B cell (primary cell): ENCODE measurements at regions not wholly inside any gene's neighbourhood (a gene's known extent, or its start where the extent isn't known, plus 50 kb on each side); places are given as distances from the start of the nearest gene placed in this dataset.

ENCODE experiments used
- ATAC-seq: fragments of 200-7000 bp; cut with Tn5 transposase; one replicate; pipeline ENCODE4 v1.10.0; 2021; ENCODE audit warnings: low read depth, mild to moderate bottlenecking, moderate number of reproducible peaks, moderate library complexity
- CTCF ChIA-PET: fragments of 350-600 bp; sonication (Branson Sonifier 250); formaldehyde crosslinking; loops from one replicate; lab custom pipeline; 2021; ENCODE audit warnings: antibody characterized with exemption, inconsistent platforms; lab: Charles Lee
- POLR2A ChIA-PET: fragments of 350-600 bp; sonication (Branson Sonifier 250); formaldehyde crosslinking; loops from one replicate; lab custom pipeline; 2021; ENCODE audit warnings: antibody characterized with exemption; lab: Charles Lee
- DNase-seq: peaks from one replicate; pipeline ENCODE4 v3.0.0; 2013
- H2AFZ ChIP-seq: 2 replicates; pipeline ENCODE4 v1.6.1; 2012; ENCODE audit warnings: mild to moderate bottlenecking, low read depth, low read length; ENCODE audit not compliant: insufficient read depth, poor library complexity, severe bottlenecking
- H3K27ac ChIP-seq, 2 donors: 1 replicate in 1 of 2; 2 replicates in 1 of 2; pipeline ENCODE4 v1.5.1; 2012 to 2013; ENCODE audit warnings: low read length in 2 of 2, mild to moderate bottlenecking in 2 of 2, moderate library complexity in 1 of 2
- H3K27me3 ChIP-seq, 4 experiments: fragments of 200-600 bp in 1 of 4; sonication (generic) in 1 of 4; replicated peaks in 1 of 4; 1 replicate in 2 of 4; 2 replicates in 2 of 4; pipeline versions ENCODE4 v1.6.1 to v1.7.0; 2013 to 2016; ENCODE audit warnings: low read length in 3 of 4, mild to moderate bottlenecking in 2 of 4, mixed read lengths in 1 of 4, moderate library complexity in 1 of 4; ENCODE audit not compliant: insufficient read depth in 4 of 4, control insufficient read depth in 3 of 4; ENCODE audit errors: control extremely low read depth in 1 of 4
- H3K36me3 ChIP-seq, 2 experiments: replicated peaks in 1 of 2; 1 replicate in 1 of 2; 2 replicates in 1 of 2; pipeline versions ENCODE4 v1.6.1 to v1.7.1; 2013; ENCODE audit warnings: low read length in 1 of 2; ENCODE audit not compliant: insufficient read depth in 2 of 2, control insufficient read depth in 1 of 2; ENCODE audit errors: control extremely low read depth in 1 of 2, extremely low read depth in 1 of 2
- H3K4me1 ChIP-seq, 2 donors: fragments of 200-600 bp in 1 of 2; sonication (generic) in 1 of 2; 1 replicate in 1 of 2; 2 replicates in 1 of 2; pipeline versions ENCODE4 v1.5.1 to v1.6.1; 2013 to 2017; ENCODE audit warnings: low read length in 2 of 2; ENCODE audit not compliant: control insufficient read depth in 2 of 2, insufficient read depth in 2 of 2
- H3K4me2 ChIP-seq: replicated peaks from 2 replicates; pipeline ENCODE3; 2012; ENCODE audit warnings: mild to moderate bottlenecking, low read depth, low read length; ENCODE audit not compliant: poor library complexity, severe bottlenecking
- H3K4me3 ChIP-seq, 5 experiments: fragments of 200-600 bp in 1 of 5; sonication (generic) in 1 of 5; 1 replicate in 3 of 5; 2 replicates in 2 of 5; pipeline versions ENCODE4 v1.5.1 to v1.7.0; 2011 to 2016; ENCODE audit warnings: low read length in 4 of 5, mild to moderate bottlenecking in 4 of 5, low read depth in 2 of 5, control low read depth in 1 of 5, moderate library complexity in 1 of 5; ENCODE audit not compliant: insufficient read depth in 1 of 5; ENCODE audit errors: control extremely low read depth in 1 of 5, extremely low read depth in 1 of 5
- H3K79me2 ChIP-seq: fragments of 200-600 bp; sonication (generic); one replicate; pipeline ENCODE4 v1.6.0; 2016; ENCODE audit warnings: low read length; ENCODE audit not compliant: control insufficient read depth, insufficient read depth
- H3K9ac ChIP-seq: fragments of 200-600 bp; sonication (generic); 2 replicates; pipeline ENCODE4 v1.6.1; 2017; ENCODE audit warnings: mild to moderate bottlenecking, low read length, moderate library complexity
- H3K9me3 ChIP-seq, 3 donors: one replicate each; pipeline versions ENCODE4 v1.6.1 to v1.7.1; 2013; ENCODE audit warnings: low read length in 2 of 3; ENCODE audit not compliant: control insufficient read depth in 2 of 3, insufficient read depth in 1 of 3; ENCODE audit errors: control extremely low read depth in 1 of 3
- H4K20me1 ChIP-seq: 2 replicates; pipeline ENCODE4 v1.6.0; 2012; ENCODE audit warnings: mild to moderate bottlenecking, low read length; ENCODE audit not compliant: insufficient read depth, control insufficient read depth, poor library complexity, severe bottlenecking
- H3K27ac Mint-ChIP-seq: one replicate; pipeline ENCODE4 v1.8.0; 2021; ENCODE audit warnings: mixed read lengths
- H3K27me3 Mint-ChIP-seq: one replicate; pipeline ENCODE4 v1.8.0; 2021; ENCODE audit warnings: mixed read lengths
- H3K4me1 Mint-ChIP-seq: one replicate; pipeline ENCODE4 v1.8.0; 2021; ENCODE audit warnings: mixed read lengths
- H3K4me3 Mint-ChIP-seq: one replicate; pipeline ENCODE4 v1.8.0; 2021; ENCODE audit warnings: mixed read lengths
- H3K9me3 Mint-ChIP-seq: one replicate; pipeline ENCODE4 v1.8.0; 2022; ENCODE audit warnings: mixed read lengths; ENCODE audit not compliant: insufficient read depth
- EZH2 ChIP-seq: IDR thresholded peaks from 2 replicates; pipeline ENCODE4 v1.6.1; 2012; ENCODE audit warnings: borderline replicate concordance, low read depth, mild to moderate bottlenecking, moderate library complexity, low read length; ENCODE audit not compliant: insufficient read depth, poor library complexity, severe bottlenecking
- WGBS: methylation state at CpG from one replicate; pipeline ENCODE4 v1.1.5; 2013; ENCODE audit warnings: missing lambda C conversion rate; ENCODE audit not compliant: insufficient coverage; 5-methylcytosine and 5-hydroxymethylcytosine counted together
- intact Hi-C: fragments of 100-400 bp; cut with micrococcal nuclease; formaldehyde crosslinking; loops from one replicate; pipeline ENCODE4 v1.10.0; 2022
- TF ChIP-seq, protein P1 (sequence below): fragments of 200-600 bp; IDR thresholded peaks from one replicate; pipeline ENCODE4 v1.8.0; 2022; ENCODE audit warnings: antibody characterized with exemption, mild to moderate bottlenecking

DNA sequence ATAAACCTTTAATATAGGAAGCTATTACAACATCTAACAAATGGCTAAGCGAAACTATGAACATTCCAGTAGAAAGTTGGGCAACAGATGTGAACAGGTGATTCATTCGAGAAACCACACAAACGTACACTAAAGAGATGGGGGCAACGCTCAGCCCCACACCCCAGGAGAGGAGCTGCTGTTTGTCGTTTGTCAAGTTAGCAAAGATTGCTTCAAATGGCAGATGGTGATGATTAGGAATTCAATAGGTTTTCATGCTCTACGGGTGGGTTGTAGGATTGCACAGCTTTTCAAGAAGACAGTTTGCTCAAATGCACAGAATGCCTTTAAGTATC, 154.7 kb upstream of the HDAC4 start:
- DNase-seq (no peak), ATAC-seq (no peak)
- ChIA-PET CTCF (no interaction called here), POLR2A (no interaction called here)
- 94% methylated on average over 5 of the region's 6 CpGs for WGBS
- no peak overlapping the region for H3K4me3 ChIP-seq
- no peaks in the 10 kb centered on the region for H3K9me3 Mint-ChIP-seq
- H3K27me3 ChIP-seq = peaks cover 0 to 4% (median 0%) of the 10 kb centered on the region in 4 experiments
- TF ChIP-seq, protein P1, sequence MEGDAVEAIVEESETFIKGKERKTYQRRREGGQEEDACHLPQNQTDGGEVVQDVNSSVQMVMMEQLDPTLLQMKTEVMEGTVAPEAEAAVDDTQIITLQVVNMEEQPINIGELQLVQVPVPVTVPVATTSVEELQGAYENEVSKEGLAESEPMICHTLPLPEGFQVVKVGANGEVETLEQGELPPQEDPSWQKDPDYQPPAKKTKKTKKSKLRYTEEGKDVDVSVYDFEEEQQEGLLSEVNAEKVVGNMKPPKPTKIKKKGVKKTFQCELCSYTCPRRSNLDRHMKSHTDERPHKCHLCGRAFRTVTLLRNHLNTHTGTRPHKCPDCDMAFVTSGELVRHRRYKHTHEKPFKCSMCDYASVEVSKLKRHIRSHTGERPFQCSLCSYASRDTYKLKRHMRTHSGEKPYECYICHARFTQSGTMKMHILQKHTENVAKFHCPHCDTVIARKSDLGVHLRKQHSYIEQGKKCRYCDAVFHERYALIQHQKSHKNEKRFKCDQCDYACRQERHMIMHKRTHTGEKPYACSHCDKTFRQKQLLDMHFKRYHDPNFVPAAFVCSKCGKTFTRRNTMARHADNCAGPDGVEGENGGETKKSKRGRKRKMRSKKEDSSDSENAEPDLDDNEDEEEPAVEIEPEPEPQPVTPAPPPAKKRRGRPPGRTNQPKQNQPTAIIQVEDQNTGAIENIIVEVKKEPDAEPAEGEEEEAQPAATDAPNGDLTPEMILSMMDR = no peak
- TF ChIP-seq EZH2 = no peak
- intact Hi-C loops = no loop called here
- no peaks in the 10 kb centered on the region for H3K9me3 ChIP-seq
- H3K9ac ChIP-seq = no peak overlapping the region
- no peak overlapping the region for H3K27ac ChIP-seq
- no peaks in the 10 kb centered on the region for H3K36me3 ChIP-seq
- H3K79me2 ChIP-seq = no peaks in the 10 kb centered on the region
- no peak overlapping the region for H2AFZ ChIP-seq
- peaks cover 17% of the 10 kb centered on the region for H3K27me3 Mint-ChIP-seq
- H3K4me1 Mint-ChIP-seq = no peaks in the 10 kb centered on the region
- H3K4me2 ChIP-seq = no peak overlapping the region
- no peaks in the 10 kb centered on the region for H4K20me1 ChIP-seq
- no peaks in the 10 kb centered on the region for H3K4me1 ChIP-seq
- H3K27ac Mint-ChIP-seq = no peak overlapping the region
- H3K4me3 Mint-ChIP-seq = no peak overlapping the region

DNA sequence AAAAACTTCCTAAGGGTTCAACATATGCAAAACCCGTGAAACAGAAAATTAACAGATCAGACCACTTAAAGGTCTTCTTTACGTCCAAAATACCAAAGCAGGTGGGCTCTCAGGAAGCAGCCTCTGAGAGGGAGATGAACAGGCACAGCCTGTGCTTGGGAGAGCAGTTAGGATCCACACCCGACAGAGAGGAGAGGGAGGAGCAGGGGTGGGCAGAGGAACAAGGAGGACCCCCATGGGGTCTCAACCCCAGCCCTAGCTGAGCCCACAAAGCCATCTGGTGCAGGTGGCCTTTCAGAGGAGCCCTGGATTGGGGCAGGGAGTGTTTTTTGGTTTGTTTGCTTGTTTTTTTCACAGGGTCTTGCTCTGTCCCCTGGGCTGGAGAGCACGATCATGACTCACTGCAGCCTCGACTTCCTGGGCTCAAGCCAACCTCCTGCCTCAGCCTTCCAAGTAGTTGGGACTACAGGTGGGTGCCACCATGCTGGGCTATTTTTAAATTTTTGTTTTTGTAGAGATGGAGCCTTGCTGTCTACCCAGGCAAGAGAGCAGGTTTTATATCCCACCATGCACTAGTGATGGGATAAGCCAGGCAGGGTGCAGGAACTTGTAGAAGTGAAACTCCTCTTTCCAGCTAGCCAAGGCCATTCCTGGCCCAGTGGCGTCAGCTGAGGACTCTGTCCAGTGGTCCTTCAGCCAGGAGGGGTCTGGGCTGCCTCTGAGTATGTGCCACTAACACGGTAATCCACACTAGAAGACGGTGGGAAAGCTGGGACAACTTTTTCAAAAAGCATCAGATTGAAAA, 154.1 kb upstream of the HDAC4 start:
- H3K9ac ChIP-seq = no peak overlapping the region
- H3K4me3 ChIP-seq = no peak overlapping the region
- no peaks in the 10 kb centered on the region for H3K79me2 ChIP-seq
- H2AFZ ChIP-seq = no peak overlapping the region
- no peak overlapping the region for H3K27ac ChIP-seq
- Mint-ChIP-seq H3K27me3 (peaks cover 17% of the 10 kb centered on the region), H3K4me1 (no peaks in the 10 kb centered on the region), H3K27ac (no peak overlapping the region), H3K4me3 (no peak overlapping the region), H3K9me3 (no peaks in the 10 kb centered on the region)
- 55% methylated on average over 3 of the region's 8 CpGs for WGBS
- H3K4me2 ChIP-seq = no peak overlapping the region
- ATAC-seq (no peak), DNase-seq (no peak)
- H3K9me3 ChIP-seq = no peaks in the 10 kb centered on the region
- ChIA-PET CTCF (no interaction called here), POLR2A (no interaction called here)
- peaks cover 0 to 4% (median 0%) of the 10 kb centered on the region in 4 experiments for H3K27me3 ChIP-seq
- H4K20me1 ChIP-seq = no peaks in the 10 kb centered on the region
- intact Hi-C loops = no loop called here
- H3K4me1 ChIP-seq = no peaks in the 10 kb centered on the region
- TF ChIP-seq EZH2 = no peak
- TF ChIP-seq, protein P1 = no peak
- no peaks in the 10 kb centered on the region for H3K36me3 ChIP-seq
